GM19351 (cell line): ENCODE measurements at regions not wholly inside any gene's neighbourhood (a gene's known extent, or its start where the extent isn't known, plus 50 kb on each side); places are given as distances from the start of the nearest gene placed in this dataset.

Experiments
- ATAC-seq: cut with Tn5 transposase; IDR thresholded peaks from one replicate; pipeline ENCODE4 v1.9.1; 2021; ENCODE audit warnings: mild to moderate bottlenecking, moderate library complexity; ENCODE audit not compliant: unreplicated experiment

GRCh38 chr1:37237948-37238347 lies 203.6 kb upstream of the GRIK3 start:
- no peak for ATAC-seq

- no peak for ATAC-seq
These were observed 204.3 kb upstream of the GRIK3 start for GRCh38 chr1:37238364-37239224.

GRCh38 chr1:37239225-37239740 lies 205.0 kb upstream of the GRIK3 start:
- no peak for ATAC-seq

- no peak for ATAC-seq
These were observed 206.6 kb upstream of the GRIK3 start for GRCh38 chr1:37240897-37241296.

- ATAC-seq = no peak
These were observed 208.2 kb upstream of the GRIK3 start for GRCh38 chr1:37242501-37242900.

- no peak for ATAC-seq
These were observed 209.2 kb upstream of the GRIK3 start for GRCh38 chr1:37243368-37244082.

- no peak for ATAC-seq
These were observed 209.8 kb upstream of the GRIK3 start for GRCh38 chr1:37244083-37244480.

- no peak for ATAC-seq
These were observed 210.5 kb upstream of the GRIK3 start for GRCh38 chr1:37244815-37245214.

GRCh38 chr1:37246631-37247030 lies 212.3 kb upstream of the GRIK3 start:
- ATAC-seq = no peak

GRCh38 chr1:37250371-37250770 lies 216.1 kb upstream of the GRIK3 start:
- no peak for ATAC-seq

- ATAC-seq = no peak
These were observed 219.1 kb upstream of the ZC3H12A start for GRCh38 chr1:37255136-37255795.

- no peak for ATAC-seq
These were observed 218.5 kb upstream of the ZC3H12A start for GRCh38 chr1:37255868-37256267.

GRCh38 chr1:37257646-37258045 lies 216.7 kb upstream of the ZC3H12A start:
- ATAC-seq = no peak

GRCh38 chr1:37258068-37258467 lies 216.3 kb upstream of the ZC3H12A start:
- ATAC-seq = no peak

GRCh38 chr1:37259019-37259418 lies 215.4 kb upstream of the ZC3H12A start:
- no peak for ATAC-seq

- no peak for ATAC-seq
These were observed 213.3 kb upstream of the ZC3H12A start for GRCh38 chr1:37261129-37261528.

GRCh38 chr1:37262439-37263170 lies 211.8 kb upstream of the ZC3H12A start:
- ATAC-seq = no peak

- ATAC-seq = no peak
These were observed 209.2 kb upstream of the ZC3H12A start for GRCh38 chr1:37265156-37265555.

GRCh38 chr1:37265786-37266667 lies 208.4 kb upstream of the ZC3H12A start:
- no peak for ATAC-seq
